ENCODE measurements at regions not wholly inside any gene's neighbourhood (a gene's known extent, or its start where the extent isn't known, plus 50 kb on each side); places are given as distances from the start of the nearest gene placed in this dataset.

- no peak for FAIRE-seq
These were observed 132.9 kb upstream of the SLC30A5 start for GRCh38 chr5:68960961-68961360.

GRCh38 chr5:68961762-68962161, 132.1 kb upstream of the SLC30A5 start:
- no peak for DNase-seq (ENCODE audit: low spot score)
- no peak for FAIRE-seq

More at GRCh38 chr5:68960961-68961360, 132.9 kb upstream of the SLC30A5 start:
- no peak for DNase-seq (ENCODE audit: low spot score)

GRCh38 chr5:68962757-68963484, 130.9 kb upstream of the SLC30A5 start:
- DNase-seq (ENCODE audit: low spot score) (peak; percentile 14), FAIRE-seq (no peak)

- FAIRE-seq = no peak
- no peak for DNase-seq (ENCODE audit: low spot score)
These were observed 129.1 kb upstream of the SLC30A5 start for GRCh38 chr5:68964679-68965078.

GRCh38 chr5:68965926-68966325, 127.9 kb upstream of the SLC30A5 start:
- no peak for DNase-seq (ENCODE audit: low spot score)
- FAIRE-seq = no peak

- FAIRE-seq = no peak
- DNase-seq (ENCODE audit: low spot score) = no peak
These were observed 127.2 kb upstream of the SLC30A5 start for GRCh38 chr5:68966596-68966995.

- DNase-seq (ENCODE audit: low spot score) (no peak), FAIRE-seq (no peak)
These were observed 125.4 kb upstream of the SLC30A5 start for GRCh38 chr5:68968429-68968828.

GRCh38 chr5:68970617-68971016, 123.2 kb upstream of the SLC30A5 start:
- FAIRE-seq (no peak), DNase-seq (ENCODE audit: low spot score) (no peak)

GRCh38 chr5:68973696-68974095, 120.1 kb upstream of the SLC30A5 start:
- FAIRE-seq (no peak), DNase-seq (ENCODE audit: low spot score) (no peak)

- DNase-seq (ENCODE audit: low spot score) = no peak
- no peak for FAIRE-seq
These were observed 110.8 kb upstream of the SLC30A5 start for GRCh38 chr5:68983043-68983442.

- FAIRE-seq (no peak), DNase-seq (ENCODE audit: low spot score) (no peak)
These were observed 109.9 kb upstream of the SLC30A5 start for GRCh38 chr5:68983959-68984358.

- no peak for DNase-seq (ENCODE audit: low spot score)
- no peak for FAIRE-seq
These were observed 102.3 kb upstream of the SLC30A5 start for GRCh38 chr5:68991279-68992084.

- DNase-seq (ENCODE audit: low spot score) (no peak), FAIRE-seq (no peak)
These were observed 99.2 kb upstream of the SLC30A5 start for GRCh38 chr5:68994645-68995044.

- FAIRE-seq (no peak), DNase-seq (ENCODE audit: low spot score) (no peak)
These were observed 97.8 kb upstream of the SLC30A5 start for GRCh38 chr5:68995845-68996545.

GRCh38 chr5:68999181-68999580, 94.6 kb upstream of the SLC30A5 start:
- DNase-seq (ENCODE audit: low spot score) = no peak
- FAIRE-seq = no peak

GRCh38 chr5:69000216-69000919, 93.4 kb upstream of the SLC30A5 start:
- FAIRE-seq (no peak), DNase-seq (ENCODE audit: low spot score) (no peak)

- DNase-seq (ENCODE audit: low spot score) = no peak
- no peak for FAIRE-seq
These were observed 92.9 kb upstream of the SLC30A5 start for GRCh38 chr5:69000949-69001348.

GRCh38 chr5:69001627-69002026, 92.2 kb upstream of the SLC30A5 start:
- DNase-seq (ENCODE audit: low spot score) (no peak), FAIRE-seq (no peak)

- no peak for DNase-seq (ENCODE audit: low spot score)
- no peak for FAIRE-seq
These were observed 89.7 kb upstream of the SLC30A5 start for GRCh38 chr5:69004127-69004526.

- FAIRE-seq = no peak
- DNase-seq (ENCODE audit: low spot score) = no peak
These were observed 89.1 kb upstream of the SLC30A5 start for GRCh38 chr5:69004676-69005075.

GRCh38 chr5:69006030-69006429, 87.8 kb upstream of the SLC30A5 start:
- no peak for DNase-seq (ENCODE audit: low spot score)
- no peak for FAIRE-seq

GRCh38 chr5:69007163-69007562, 86.7 kb upstream of the SLC30A5 start:
- DNase-seq (ENCODE audit: low spot score) (no peak), FAIRE-seq (no peak)

All from RCC 7860 (cell line).